NCI-H345 treated with DMSO at 0.1 percent for 48 hours (cell line): ENCODE measurements at regions not wholly inside any gene's neighbourhood (a gene's known extent, or its start where the extent isn't known, plus 50 kb on each side); places are given as distances from the start of the nearest gene placed in this dataset.
"Not testable (repeated sequence)": the region's sequence is repeated elsewhere in the genome, so short reads cannot be mapped to it uniquely, and the experiment has no call there.

Source experiments
- DNase-seq: peaks from one replicate; lab custom pipeline; 2025; ENCODE audit not compliant: unreplicated experiment; lab: John Stamatoyannopoulos, UW

- DNase-seq: not testable (repeated sequence)
Observed at GRCh38 chr11:101216091-101216490, 86.5 kb upstream of the PGR start.

- DNase-seq: no peak
Observed at GRCh38 chr11:101215069-101215468, 85.5 kb upstream of the PGR start.

GRCh38 chr11:101211407-101211975, 81.9 kb upstream of the PGR start:
- no peak for DNase-seq

- no peak for DNase-seq
Observed at GRCh38 chr11:101202614-101203013, 73.0 kb upstream of the PGR start.

- DNase-seq: no peak
Observed at GRCh38 chr11:101199416-101199815, 69.8 kb upstream of the PGR start.

GRCh38 chr11:101195294-101195693, 65.7 kb upstream of the PGR start:
- no peak for DNase-seq

GRCh38 chr11:101188801-101189200, 59.2 kb upstream of the PGR start:
- DNase-seq: no peak

GRCh38 chr11:101188173-101188572, 58.6 kb upstream of the PGR start:
- DNase-seq: no peak

GRCh38 chr11:101187748-101188147, 58.1 kb upstream of the PGR start:
- DNase-seq: no peak

GRCh38 chr11:101185985-101186384, 56.4 kb upstream of the PGR start:
- no peak for DNase-seq

GRCh38 chr11:101182467-101182866, 52.9 kb upstream of the PGR start:
- DNase-seq: no peak

- no peak for DNase-seq
Observed at GRCh38 chr11:101180481-101180880, 50.9 kb upstream of the PGR start.
